Karpas-422 (cell line): ENCODE measurements at regions not wholly inside any gene's neighbourhood (a gene's known extent, or its start where the extent isn't known, plus 50 kb on each side); places are given as distances from the start of the nearest gene placed in this dataset.

Experiments used
- DNase-seq: peaks from one replicate; pipeline ENCODE4 v3.0.0-alpha.2; 2015
- H2AFZ ChIP-seq: fragments of 200-600 bp; sonication (generic); 2 replicates; pipeline ENCODE4 v1.6.1; 2014; ENCODE audit warnings: antibody characterized with exemption, low read length, mixed read lengths
- H3K27ac ChIP-seq: fragments of 200-600 bp; sonication (generic); 2 replicates; pipeline ENCODE4 v1.5.1; 2014; ENCODE audit warnings: mild to moderate bottlenecking, low read length, moderate library complexity
- H3K27me3 ChIP-seq: fragments of 200-600 bp; sonication (generic); 2 replicates; pipeline ENCODE4 v1.6.1; 2014; ENCODE audit warnings: low read length, mixed read lengths
- H3K36me3 ChIP-seq: fragments of 200-600 bp; sonication (generic); 2 replicates; pipeline ENCODE4 v1.6.1; 2014; ENCODE audit warnings: low read length, mixed read lengths; ENCODE audit not compliant: insufficient read depth
- H3K4me1 ChIP-seq: fragments of 200-600 bp; sonication (generic); 2 replicates; pipeline ENCODE4 v1.6.1; 2014; ENCODE audit warnings: mild to moderate bottlenecking, low read length, mixed read lengths
- H3K4me2 ChIP-seq: fragments of 200-600 bp; sonication (generic); 2 replicates; pipeline ENCODE4 v1.6.1; 2014; ENCODE audit warnings: low read length, low read depth, mild to moderate bottlenecking; ENCODE audit not compliant: poor library complexity, severe bottlenecking
- H3K4me3 ChIP-seq: fragments of 200-600 bp; sonication (generic); 2 replicates; pipeline ENCODE4 v1.5.1; 2014; ENCODE audit warnings: mild to moderate bottlenecking, antibody characterized with exemption, low read length, mixed read lengths
- H3K79me2 ChIP-seq: fragments of 200-600 bp; sonication (generic); 2 replicates; pipeline ENCODE4 v1.6.1; 2014; ENCODE audit warnings: mild to moderate bottlenecking, low read length, mixed read lengths
- H3K9ac ChIP-seq: fragments of 200-600 bp; sonication (generic); 2 replicates; pipeline ENCODE4 v1.6.0; 2014; ENCODE audit warnings: low read length
- H3K9me2 ChIP-seq: fragments of 200-600 bp; sonication (generic), shearing (Covaris generic); replicated peaks from 2 replicates; pipeline ENCODE4 v1.6.0; 2014; ENCODE audit warnings: mild to moderate bottlenecking, low read length, moderate library complexity; ENCODE audit not compliant: insufficient read depth
- H3K9me3 ChIP-seq: fragments of 300-700, 200-600 bp; sonication (generic); 2 replicates; pipeline ENCODE4 v1.6.1; 2014; ENCODE audit warnings: low read length, mixed read lengths
- H4K20me1 ChIP-seq: fragments of 200-600 bp; sonication (generic); 2 replicates; pipeline ENCODE4 v1.6.1; 2014; ENCODE audit warnings: mild to moderate bottlenecking, antibody characterized with exemption, low read length, low read depth; ENCODE audit not compliant: insufficient read depth

DNA sequence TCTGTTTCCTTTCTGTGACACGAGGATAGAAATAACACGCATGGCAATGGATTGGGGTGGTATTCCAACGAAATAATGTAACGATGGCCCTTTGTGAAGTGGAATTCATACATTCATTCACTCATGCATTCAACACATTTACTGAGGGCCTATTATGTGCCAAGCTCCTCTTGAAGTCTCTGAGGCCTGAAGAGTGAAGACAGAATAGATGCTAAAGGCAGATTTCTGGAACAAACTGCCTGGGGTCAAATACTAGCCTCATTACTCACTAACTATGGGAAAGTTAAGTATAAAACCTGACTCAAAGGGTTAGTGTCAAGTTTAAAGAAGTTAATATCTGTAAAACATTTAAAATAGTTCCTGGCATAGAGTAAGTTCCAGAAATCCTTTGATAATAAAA, 279.6 kb upstream of the SULF2 start:
- Histone ChIP-seq H4K20me1 (no peaks in the 10 kb centered on the region), H3K36me3 (no peaks in the 10 kb centered on the region), H3K27me3 (no peaks in the 10 kb centered on the region), H3K9ac (no peak overlapping the region), H3K4me3 (no peak overlapping the region), H3K4me1 (no peaks in the 10 kb centered on the region), H3K9me2 (no peaks in the 10 kb centered on the region), H3K4me2 (no peak overlapping the region), H3K79me2 (no peaks in the 10 kb centered on the region), H3K9me3 (no peaks in the 10 kb centered on the region), H2AFZ (no peak overlapping the region), H3K27ac (no peak overlapping the region)
- DNase-seq = no peak

DNA sequence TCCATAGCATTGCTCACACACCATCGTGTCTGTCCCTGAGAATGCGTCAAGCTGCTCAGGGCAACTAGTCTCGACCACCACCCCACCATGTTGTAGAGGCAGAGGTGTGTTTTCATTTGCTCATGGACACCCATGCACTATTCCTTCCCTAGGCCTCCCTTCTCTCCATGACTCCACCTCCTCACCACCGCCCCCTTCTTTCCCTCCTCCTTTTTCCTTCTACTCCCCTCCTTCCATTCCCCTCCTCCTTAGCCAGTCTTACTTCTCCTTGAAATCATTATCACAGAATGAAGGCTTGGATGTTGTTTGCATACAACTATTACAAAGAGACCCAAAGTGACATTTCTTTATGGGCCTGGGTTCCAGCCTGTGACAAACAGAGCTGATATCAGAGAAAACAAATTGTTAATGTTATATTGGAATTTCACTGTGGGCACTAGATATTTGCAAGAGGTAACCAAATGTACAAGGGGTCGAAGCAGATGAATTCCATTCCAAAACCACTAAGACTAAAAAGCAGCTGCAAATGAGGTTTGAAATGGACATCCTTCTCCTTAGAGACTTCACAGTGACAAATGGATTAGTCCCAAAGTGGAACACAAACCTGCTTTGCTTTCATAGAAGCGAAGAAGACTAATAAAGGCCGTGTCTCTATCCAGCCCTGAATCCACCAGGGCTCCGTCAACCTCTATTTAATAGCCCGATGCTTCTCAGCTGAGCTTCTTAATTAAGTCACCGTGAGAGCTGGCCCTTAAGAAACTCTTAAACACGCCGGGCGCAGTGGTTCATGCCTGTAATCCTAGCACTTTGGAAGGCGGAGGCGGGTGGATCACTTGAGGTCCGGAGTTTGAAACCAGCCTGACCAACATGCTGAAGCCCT, 275.8 kb upstream of the SULF2 start:
- Histone ChIP-seq H3K79me2 (no peaks in the 10 kb centered on the region), H3K27me3 (no peaks in the 10 kb centered on the region; the same call in 1 of the 2 replicates), H4K20me1 (no peaks in the 10 kb centered on the region), H3K27ac (no peak overlapping the region), H3K4me2 (no peak overlapping the region), H3K9me2 (no peaks in the 10 kb centered on the region), H3K36me3 (no peaks in the 10 kb centered on the region), H3K4me3 (no peak overlapping the region), H2AFZ (no peak overlapping the region), H3K4me1 (no peaks in the 10 kb centered on the region), H3K9ac (no peak overlapping the region), H3K9me3 (no peaks in the 10 kb centered on the region)
- no peak for DNase-seq

- H4K20me1 ChIP-seq = no peaks in the 10 kb centered on the region
- H3K27ac ChIP-seq = no peak overlapping the region
- H3K79me2 ChIP-seq = no peaks in the 10 kb centered on the region
- H3K27me3 ChIP-seq = no peaks in the 10 kb centered on the region; the same call in 1 of the 2 replicates
- no peak for DNase-seq
- H3K36me3 ChIP-seq = no peaks in the 10 kb centered on the region
- no peak overlapping the region for H3K4me3 ChIP-seq
- H3K9me3 ChIP-seq = no peaks in the 10 kb centered on the region
- no peak overlapping the region for H2AFZ ChIP-seq
- H3K9me2 ChIP-seq = no peaks in the 10 kb centered on the region
- no peaks in the 10 kb centered on the region for H3K4me1 ChIP-seq
- no peak overlapping the region for H3K4me2 ChIP-seq
- no peak overlapping the region for H3K9ac ChIP-seq
These were observed 273.6 kb upstream of the SULF2 start for GRCh38 chr20:48058611-48059559.

DNA sequence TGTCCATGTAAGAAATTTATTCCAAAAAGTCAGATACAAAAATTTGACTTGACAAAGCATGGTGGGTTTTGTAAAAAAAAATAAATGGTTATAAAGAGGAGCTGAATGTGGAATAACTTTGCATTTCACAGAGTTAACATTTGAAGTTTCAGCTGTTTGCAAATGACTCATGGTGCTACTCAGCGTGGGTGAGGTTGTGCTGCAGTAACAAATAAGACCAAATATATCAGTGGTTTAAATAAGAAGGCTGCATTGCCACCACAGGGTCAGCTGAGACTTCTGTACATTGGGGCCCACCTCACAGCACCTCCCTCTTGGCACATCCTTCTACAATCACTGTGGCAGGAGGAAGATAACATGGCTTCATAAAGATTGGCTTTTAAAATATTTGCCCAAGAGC, 272.5 kb upstream of the SULF2 start:
- H3K4me2 ChIP-seq = no peak overlapping the region
- H2AFZ ChIP-seq = no peak overlapping the region
- H4K20me1 ChIP-seq = no peaks in the 10 kb centered on the region
- H3K9me3 ChIP-seq = no peaks in the 10 kb centered on the region
- no peaks in the 10 kb centered on the region; the same call in 1 of the 2 replicates for H3K27me3 ChIP-seq
- H3K4me1 ChIP-seq = no peaks in the 10 kb centered on the region
- DNase-seq = no peak
- H3K4me3 ChIP-seq = no peak overlapping the region
- no peaks in the 10 kb centered on the region for H3K9me2 ChIP-seq
- no peaks in the 10 kb centered on the region for H3K36me3 ChIP-seq
- H3K27ac ChIP-seq = no peak overlapping the region
- H3K9ac ChIP-seq = no peak overlapping the region
- no peaks in the 10 kb centered on the region for H3K79me2 ChIP-seq

DNA sequence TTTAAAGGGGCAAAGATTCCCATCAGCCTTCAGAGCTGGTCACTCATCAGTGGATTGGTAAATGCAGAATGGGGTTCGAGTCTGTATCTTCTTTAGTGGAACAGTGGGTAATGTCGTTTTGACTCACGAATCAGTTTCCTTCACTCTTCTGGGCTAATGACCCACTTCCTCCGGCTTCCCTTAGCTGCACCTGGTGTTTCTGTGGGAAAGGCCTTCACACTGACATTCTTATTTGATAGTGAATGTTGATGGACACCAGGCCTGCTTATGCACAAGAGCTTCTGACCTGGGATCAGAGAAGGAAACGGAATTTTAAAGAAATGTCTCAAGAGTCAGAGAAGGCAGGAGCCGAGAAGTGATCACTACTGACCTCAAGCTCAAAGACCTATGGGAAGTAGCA, 272.0 kb upstream of the SULF2 start:
- no peaks in the 10 kb centered on the region for H3K9me3 ChIP-seq

DNA sequence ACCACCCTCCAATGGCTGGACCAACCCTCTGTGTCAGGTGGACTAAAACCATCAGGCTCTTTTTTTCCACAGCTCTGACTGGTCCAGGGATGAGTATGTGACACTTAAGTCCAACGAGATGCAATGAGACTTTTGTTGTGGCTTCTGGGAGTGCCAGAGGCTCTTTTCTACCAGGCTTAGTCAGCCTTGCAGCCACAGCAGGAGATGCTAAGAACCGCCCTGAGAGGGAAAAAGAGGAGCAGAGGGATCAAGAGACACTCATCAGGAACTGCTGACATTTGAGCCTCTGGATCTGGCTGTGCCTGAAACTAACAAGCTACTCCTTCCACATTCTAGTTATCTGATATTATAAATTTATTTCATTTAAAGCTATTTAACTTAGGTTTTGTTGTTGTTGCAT, 270.9 kb upstream of the SULF2 start:
- Histone ChIP-seq H3K4me1 (no peaks in the 10 kb centered on the region), H3K27ac (no peak overlapping the region), H3K4me3 (no peak overlapping the region), H3K9me2 (no peaks in the 10 kb centered on the region), H3K36me3 (no peaks in the 10 kb centered on the region), H3K4me2 (no peak overlapping the region), H2AFZ (no peak overlapping the region), H3K9me3 (no peaks in the 10 kb centered on the region), H3K9ac (no peak overlapping the region), H3K79me2 (no peaks in the 10 kb centered on the region), H3K27me3 (no peaks in the 10 kb centered on the region; the same call in 1 of the 2 replicates), H4K20me1 (no peaks in the 10 kb centered on the region)
- no peak for DNase-seq

More for the DNA sequence above, 272.0 kb upstream of the SULF2 start:
- H3K9me2 ChIP-seq = no peaks in the 10 kb centered on the region
- no peaks in the 10 kb centered on the region for H4K20me1 ChIP-seq
- no peak overlapping the region for H3K9ac ChIP-seq
- no peaks in the 10 kb centered on the region for H3K79me2 ChIP-seq
- no peak overlapping the region for H3K4me2 ChIP-seq
- H3K36me3 ChIP-seq = no peaks in the 10 kb centered on the region
- no peak overlapping the region for H3K27ac ChIP-seq
- no peak for DNase-seq
- no peak overlapping the region for H2AFZ ChIP-seq
- no peaks in the 10 kb centered on the region for H3K4me1 ChIP-seq
- H3K27me3 ChIP-seq = no peaks in the 10 kb centered on the region; the same call in 1 of the 2 replicates
- H3K4me3 ChIP-seq = no peak overlapping the region

DNA sequence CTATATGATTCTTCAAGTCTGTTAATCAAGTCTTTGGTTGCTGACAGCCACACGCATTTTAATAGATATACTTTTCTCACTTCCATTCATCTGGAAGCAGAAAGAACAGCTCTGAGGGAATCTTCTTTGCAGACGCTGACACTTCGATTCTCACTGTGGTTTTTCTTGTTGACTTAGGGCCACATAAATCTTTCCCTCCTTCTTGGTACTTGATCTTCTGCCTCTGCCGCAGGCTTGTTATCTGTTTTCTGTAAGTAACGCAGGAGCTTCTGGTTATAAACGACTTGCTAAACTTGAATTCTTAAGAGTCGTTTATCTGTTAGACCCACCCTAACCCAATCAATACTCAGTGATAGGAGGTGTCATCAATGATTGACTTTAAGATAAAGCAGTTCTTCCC, 268.8 kb upstream of the SULF2 start:
- Histone ChIP-seq H3K4me3 (no peak overlapping the region), H3K9me2 (no peaks in the 10 kb centered on the region), H3K9ac (no peak overlapping the region), H3K27me3 (no peaks in the 10 kb centered on the region; the same call in 1 of the 2 replicates), H3K36me3 (no peaks in the 10 kb centered on the region), H2AFZ (no peak overlapping the region), H3K27ac (no peak overlapping the region), H3K4me1 (no peaks in the 10 kb centered on the region), H3K79me2 (no peaks in the 10 kb centered on the region), H3K9me3 (no peaks in the 10 kb centered on the region), H3K4me2 (no peak overlapping the region), H4K20me1 (no peaks in the 10 kb centered on the region)
- no peak for DNase-seq

- H3K4me2 ChIP-seq = no peak overlapping the region
- DNase-seq = no peak
These were observed 267.2 kb upstream of the SULF2 start for GRCh38 chr20:48052475-48052835.

More at GRCh38 chr20:48052475-48052835, 267.2 kb upstream of the SULF2 start:
- Histone ChIP-seq H3K27ac (no peak overlapping the region), H3K79me2 (no peaks in the 10 kb centered on the region), H3K27me3 (no peaks in the 10 kb centered on the region), H3K4me1 (no peaks in the 10 kb centered on the region), H3K9ac (no peak overlapping the region), H3K9me2 (no peaks in the 10 kb centered on the region), H3K4me3 (no peak overlapping the region), H3K36me3 (no peaks in the 10 kb centered on the region), H3K9me3 (no peaks in the 10 kb centered on the region), H2AFZ (no peak overlapping the region), H4K20me1 (no peaks in the 10 kb centered on the region)
